ENCODE measurements at regions not wholly inside any gene's neighbourhood (a gene's known extent, or its start where the extent isn't known, plus 50 kb on each side); places are given as distances from the start of the nearest gene placed in this dataset.

DNA sequence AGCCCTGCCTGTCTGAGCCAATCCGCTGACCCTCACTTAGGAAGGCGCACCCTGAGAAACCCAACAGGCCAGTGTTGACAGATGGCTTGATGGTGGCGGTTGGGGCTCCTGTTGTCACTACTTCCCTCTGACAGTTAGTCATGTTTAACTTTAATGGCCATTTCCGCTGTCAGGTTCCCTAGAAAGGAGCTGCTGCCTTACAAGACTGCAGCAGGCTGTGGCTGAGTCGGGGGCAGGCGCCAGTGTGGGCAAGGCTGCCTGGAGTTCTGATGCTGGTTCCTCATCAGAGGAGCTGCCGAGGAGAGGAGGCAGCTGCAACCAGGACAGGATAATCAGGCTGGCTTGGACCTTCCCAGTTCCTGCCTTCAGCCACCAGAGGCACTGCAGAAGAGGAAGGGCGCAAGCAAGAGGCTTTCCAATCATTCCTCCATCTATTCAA, 223.2 kb upstream of the DYNLRB2 start:
- Mint-ChIP-seq H3K27ac (no peak overlapping the region), H3K4me3 (no peak overlapping the region), H3K9me3 (no peaks in the 10 kb centered on the region), H3K27me3 (peaks cover 7% of the 10 kb centered on the region), H3K4me1 (no peaks in the 10 kb centered on the region), H3K36me3 (no peaks in the 10 kb centered on the region)
- no peak for DNase-seq

DNA sequence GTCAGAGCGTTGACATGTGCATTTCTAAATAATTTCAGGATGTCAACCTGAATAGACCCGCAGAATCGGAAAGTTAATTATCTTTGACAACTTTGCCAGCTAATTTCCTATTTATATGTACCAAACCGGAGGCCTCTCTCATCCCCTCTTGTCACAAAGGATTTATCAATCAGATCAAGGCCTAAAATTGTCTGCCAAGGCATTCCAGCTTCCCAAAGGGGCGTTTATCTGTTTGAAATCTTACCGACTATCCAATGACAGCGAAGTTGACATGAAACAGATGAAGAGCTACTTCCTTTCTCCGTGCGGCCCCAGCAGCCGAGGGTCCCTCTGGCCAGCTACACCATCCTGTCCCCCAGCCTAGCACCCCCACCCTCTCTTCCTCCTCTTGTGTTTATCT, 223.7 kb upstream of the DYNLRB2 start:
- H3K27me3 Mint-ChIP-seq = peaks cover 11% of the 10 kb centered on the region
- H3K4me3 Mint-ChIP-seq = no peak overlapping the region
- no peaks in the 10 kb centered on the region for H3K36me3 Mint-ChIP-seq
- DNase-seq = no peak
- no peaks in the 10 kb centered on the region for H3K4me1 Mint-ChIP-seq
- no peak overlapping the region for H3K27ac Mint-ChIP-seq
- H3K9me3 Mint-ChIP-seq = no peaks in the 10 kb centered on the region

DNA sequence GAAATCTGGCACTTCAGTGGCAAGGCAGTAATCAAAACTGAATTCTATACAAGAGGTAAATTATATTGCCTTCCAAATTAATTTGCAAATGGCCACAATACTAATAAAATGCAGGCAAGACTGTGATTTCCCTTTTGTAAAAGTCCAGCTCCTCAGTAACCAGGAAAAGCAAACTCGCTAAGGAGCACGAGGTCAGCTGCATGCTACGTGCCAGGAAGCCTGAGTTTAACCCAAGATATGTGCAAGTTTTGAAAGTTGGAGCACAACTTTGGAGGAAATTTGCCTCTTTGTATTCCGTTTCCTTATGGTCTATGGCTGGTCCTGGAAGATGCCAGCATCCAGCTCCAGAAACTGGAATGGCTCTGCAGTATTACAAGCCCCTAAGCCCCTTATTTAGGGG, 226.8 kb upstream of the DYNLRB2 start:
- Mint-ChIP-seq H3K27me3 (peaks cover 16% of the 10 kb centered on the region), H3K4me3 (no peak overlapping the region), H3K4me1 (no peaks in the 10 kb centered on the region), H3K9me3 (no peaks in the 10 kb centered on the region), H3K36me3 (no peaks in the 10 kb centered on the region), H3K27ac (no peak overlapping the region)
- DNase-seq = no peak

DNA sequence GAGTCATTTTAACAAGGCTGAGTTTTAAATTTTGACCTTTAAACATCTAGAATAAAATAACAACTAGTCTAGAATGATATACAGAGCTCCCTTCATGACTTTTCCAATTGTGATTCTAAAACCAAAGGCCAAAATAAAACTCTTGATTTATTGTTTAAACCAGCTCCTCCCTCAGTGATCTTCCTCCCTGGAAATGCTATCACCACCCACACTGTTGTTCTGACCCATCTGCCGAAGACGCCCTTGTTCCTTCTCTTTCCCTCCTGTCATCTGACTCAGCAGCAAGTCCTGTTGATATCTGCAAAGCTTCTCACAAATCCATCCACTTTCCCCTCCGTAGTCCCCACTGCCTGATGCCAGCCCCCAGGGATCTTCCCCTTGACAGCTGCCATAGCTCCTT, 231.6 kb upstream of the DYNLRB2 start:
- no peak for DNase-seq
- no peaks in the 10 kb centered on the region for H3K4me1 Mint-ChIP-seq
- H3K4me3 Mint-ChIP-seq = no peak overlapping the region
- no peaks in the 10 kb centered on the region for H3K36me3 Mint-ChIP-seq
- H3K9me3 Mint-ChIP-seq = no peaks in the 10 kb centered on the region
- H3K27me3 Mint-ChIP-seq = peaks cover 24% of the 10 kb centered on the region
- H3K27ac Mint-ChIP-seq = no peak overlapping the region

DNA sequence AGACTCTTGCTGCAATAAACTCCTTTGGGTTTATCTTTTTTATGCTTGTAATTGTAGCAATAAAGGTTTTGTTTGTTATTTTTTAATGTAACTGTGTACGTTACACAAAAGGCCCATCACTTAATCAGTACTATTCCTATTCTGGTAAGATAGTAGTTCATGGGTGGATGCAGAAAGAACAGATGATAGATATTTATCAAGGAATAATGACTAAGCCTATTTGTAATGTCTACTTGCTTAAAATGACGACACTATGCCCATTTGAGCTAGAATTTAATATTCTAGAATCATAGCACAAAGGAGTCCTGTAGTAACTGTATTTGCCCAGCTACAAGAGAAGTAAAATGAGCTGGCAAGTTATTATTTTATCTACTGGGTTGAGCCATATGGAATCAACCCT, 235.4 kb upstream of the DYNLRB2 start:
- Mint-ChIP-seq H3K27me3 (peaks cover 25% of the 10 kb centered on the region), H3K36me3 (no peaks in the 10 kb centered on the region), H3K27ac (no peak overlapping the region), H3K4me3 (no peak overlapping the region), H3K9me3 (no peaks in the 10 kb centered on the region), H3K4me1 (no peaks in the 10 kb centered on the region)
- DNase-seq = no peak

DNA sequence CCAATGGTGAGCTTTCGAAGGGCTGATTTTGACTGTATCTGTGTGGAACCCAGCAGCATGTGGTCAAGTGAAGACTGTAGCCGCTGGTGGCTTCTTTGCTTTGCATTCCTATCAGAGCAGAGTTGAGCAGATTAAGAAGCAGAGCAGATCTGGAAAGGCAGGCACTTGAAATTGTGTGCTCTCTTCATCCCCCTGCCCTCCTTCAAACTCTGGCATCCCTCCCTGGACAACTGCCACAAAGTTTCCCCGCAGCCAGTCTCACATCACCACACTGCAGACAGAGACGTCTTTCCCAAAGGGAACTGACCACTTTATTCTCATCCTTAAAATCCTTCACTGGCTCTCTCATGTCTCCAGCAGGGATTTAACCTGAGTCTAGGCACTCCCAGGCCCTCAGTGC, 237.1 kb upstream of the DYNLRB2 start:
- no peak overlapping the region for H3K4me3 Mint-ChIP-seq
- peaks cover 21% of the 10 kb centered on the region for H3K27me3 Mint-ChIP-seq
- H3K36me3 Mint-ChIP-seq = no peaks in the 10 kb centered on the region
- H3K4me1 Mint-ChIP-seq = no peaks in the 10 kb centered on the region
- no peak overlapping the region for H3K27ac Mint-ChIP-seq
- no peak for DNase-seq
- no peaks in the 10 kb centered on the region for H3K9me3 Mint-ChIP-seq

DNA sequence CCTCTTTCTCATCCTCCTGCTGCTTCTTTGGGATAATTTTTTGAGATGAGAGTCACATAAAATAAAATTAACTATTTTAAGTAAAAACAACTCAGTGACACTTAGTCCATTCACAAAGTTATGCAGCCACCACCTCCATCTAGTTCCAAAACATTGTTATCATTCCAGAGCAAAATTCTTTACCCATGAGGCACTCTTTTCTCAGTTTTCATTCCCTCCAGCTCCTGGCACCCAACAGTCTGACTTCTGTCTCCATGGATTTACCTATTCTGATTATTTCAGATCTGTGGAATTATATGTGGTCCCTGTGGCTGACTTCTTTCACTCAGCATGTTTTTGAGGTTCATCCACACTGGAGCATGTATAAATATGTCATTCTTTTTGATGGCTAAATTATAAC, 239.9 kb upstream of the DYNLRB2 start:
- H3K4me3 Mint-ChIP-seq = no peak overlapping the region
- no peaks in the 10 kb centered on the region for H3K36me3 Mint-ChIP-seq
- DNase-seq = no peak
- peaks cover 22% of the 10 kb centered on the region for H3K27me3 Mint-ChIP-seq
- H3K27ac Mint-ChIP-seq = peak overlapping the region; percentile 30
- H3K4me1 Mint-ChIP-seq = no peaks in the 10 kb centered on the region
- H3K9me3 Mint-ChIP-seq = no peaks in the 10 kb centered on the region

DNA sequence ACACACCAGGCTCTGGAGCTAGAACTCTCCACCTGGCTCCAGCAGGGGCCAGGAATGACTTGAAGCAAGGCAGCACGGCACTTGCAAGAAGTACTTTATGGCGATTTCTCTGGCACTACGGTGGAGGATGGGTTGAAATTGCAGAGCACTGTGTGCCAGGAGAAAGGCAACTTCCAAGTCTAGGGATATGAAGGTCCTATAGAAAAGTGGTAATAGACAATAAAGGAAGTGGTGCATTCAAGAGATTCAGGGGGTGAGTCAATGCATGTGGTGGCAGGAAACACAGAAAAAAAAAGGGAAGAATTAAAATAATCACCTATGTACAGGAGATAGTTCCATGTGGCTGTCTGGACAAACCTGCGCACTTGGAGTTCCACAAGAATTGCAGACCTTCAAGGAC, 240.3 kb upstream of the DYNLRB2 start:
- no peak for DNase-seq
- no peaks in the 10 kb centered on the region for H3K9me3 Mint-ChIP-seq
- peaks cover 24% of the 10 kb centered on the region for H3K27me3 Mint-ChIP-seq
- no peak overlapping the region for H3K27ac Mint-ChIP-seq
- no peak overlapping the region for H3K4me3 Mint-ChIP-seq
- H3K4me1 Mint-ChIP-seq = no peaks in the 10 kb centered on the region
- H3K36me3 Mint-ChIP-seq = no peaks in the 10 kb centered on the region

DNA sequence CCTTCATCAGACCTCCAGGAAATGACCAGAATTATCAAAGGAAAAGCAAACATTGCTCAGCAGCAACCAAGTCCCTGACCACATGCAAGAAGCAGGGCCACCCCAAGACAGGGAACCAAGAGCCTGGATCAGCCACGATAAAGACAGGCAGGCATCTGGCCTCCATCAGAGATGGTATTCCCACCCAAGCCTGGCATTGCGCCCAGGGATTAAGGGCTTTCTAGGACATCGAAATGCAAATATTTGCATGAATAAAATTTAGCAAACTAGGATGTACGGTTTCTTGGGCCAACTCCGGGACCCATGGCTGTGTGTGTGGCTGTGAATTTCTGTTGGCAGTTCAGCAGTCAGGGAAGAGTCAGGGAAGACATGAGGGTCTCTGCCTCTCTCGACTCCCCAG, 241.4 kb upstream of the DYNLRB2 start:
- Mint-ChIP-seq H3K36me3 (no peaks in the 10 kb centered on the region), H3K9me3 (no peaks in the 10 kb centered on the region), H3K27ac (no peak overlapping the region), H3K4me1 (no peaks in the 10 kb centered on the region), H3K4me3 (no peak overlapping the region), H3K27me3 (peaks cover 15% of the 10 kb centered on the region)
- DNase-seq = no peak

DNA sequence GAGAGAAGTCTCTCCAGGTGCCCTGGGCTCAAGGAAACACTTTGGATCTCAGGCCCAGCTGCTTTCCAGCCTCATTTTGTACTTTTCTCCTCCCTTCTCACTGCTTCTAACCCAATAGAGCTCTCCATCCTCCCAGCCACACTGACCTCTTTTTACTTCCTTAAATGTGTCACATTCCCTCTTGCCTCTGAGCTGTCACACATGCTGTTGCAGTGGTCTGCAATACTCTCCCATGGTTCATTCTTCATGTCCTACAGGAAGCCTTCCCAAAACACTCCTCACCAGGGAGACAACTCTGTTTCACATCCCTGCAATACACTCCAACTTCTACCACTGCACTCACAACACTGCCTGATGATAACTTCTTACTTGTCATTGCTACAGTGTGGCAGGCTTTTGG, 242.1 kb upstream of the DYNLRB2 start:
- Mint-ChIP-seq H3K9me3 (no peaks in the 10 kb centered on the region), H3K4me3 (no peak overlapping the region), H3K4me1 (no peaks in the 10 kb centered on the region), H3K27me3 (peaks cover 12% of the 10 kb centered on the region), H3K27ac (no peak overlapping the region), H3K36me3 (no peaks in the 10 kb centered on the region)
- DNase-seq = no peak

DNA sequence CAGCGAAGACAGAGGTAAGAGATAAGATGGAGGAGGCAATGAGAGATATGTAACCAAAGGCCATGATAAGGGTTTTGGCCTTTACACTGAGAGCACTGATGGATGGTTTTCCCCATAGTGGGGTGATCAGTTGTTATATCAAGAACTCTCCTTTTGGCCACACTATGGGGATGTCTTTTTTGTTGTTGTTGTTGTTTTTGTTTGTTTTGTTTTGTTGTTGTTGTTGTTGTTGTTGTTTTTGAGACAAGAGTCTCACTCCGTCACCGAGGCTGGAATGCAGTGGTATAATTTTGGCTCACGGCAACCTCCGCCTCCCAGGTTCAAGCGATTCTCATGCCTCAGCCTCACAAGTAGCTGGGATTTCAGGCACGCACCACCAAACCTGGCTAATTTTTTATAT, 244.8 kb upstream of the DYNLRB2 start:
- no peak for DNase-seq

DNA sequence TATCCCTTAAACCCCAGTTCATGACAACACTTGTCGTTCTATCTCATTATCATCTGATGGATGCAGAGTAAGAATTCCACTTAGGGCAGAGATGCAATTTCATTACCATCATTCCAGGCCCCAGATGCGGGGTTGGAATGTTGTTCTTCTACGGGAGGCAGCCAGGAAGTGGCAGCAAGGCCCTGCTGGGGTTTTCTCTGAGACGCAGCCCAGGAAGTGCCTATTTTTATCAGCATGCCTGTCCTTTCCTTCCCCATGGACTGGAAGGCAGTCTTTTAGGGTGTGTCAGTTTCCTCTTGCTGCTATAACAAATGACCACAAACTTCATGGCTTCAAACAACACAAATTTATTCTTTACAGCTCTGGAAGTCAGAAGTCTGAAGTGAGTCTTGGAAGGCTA, 246.6 kb upstream of the DYNLRB2 start:
- Mint-ChIP-seq H3K9me3 (no peaks in the 10 kb centered on the region), H3K27ac (no peak overlapping the region), H3K27me3 (peaks cover 7% of the 10 kb centered on the region), H3K36me3 (no peaks in the 10 kb centered on the region), H3K4me3 (no peak overlapping the region), H3K4me1 (no peaks in the 10 kb centered on the region)
- no peak for DNase-seq

More for the DNA sequence above, 244.8 kb upstream of the DYNLRB2 start:
- Mint-ChIP-seq H3K27ac (no peak overlapping the region), H3K36me3 (no peaks in the 10 kb centered on the region), H3K4me1 (no peaks in the 10 kb centered on the region), H3K9me3 (no peaks in the 10 kb centered on the region), H3K27me3 (peaks cover 3% of the 10 kb centered on the region), H3K4me3 (no peak overlapping the region)

DNA sequence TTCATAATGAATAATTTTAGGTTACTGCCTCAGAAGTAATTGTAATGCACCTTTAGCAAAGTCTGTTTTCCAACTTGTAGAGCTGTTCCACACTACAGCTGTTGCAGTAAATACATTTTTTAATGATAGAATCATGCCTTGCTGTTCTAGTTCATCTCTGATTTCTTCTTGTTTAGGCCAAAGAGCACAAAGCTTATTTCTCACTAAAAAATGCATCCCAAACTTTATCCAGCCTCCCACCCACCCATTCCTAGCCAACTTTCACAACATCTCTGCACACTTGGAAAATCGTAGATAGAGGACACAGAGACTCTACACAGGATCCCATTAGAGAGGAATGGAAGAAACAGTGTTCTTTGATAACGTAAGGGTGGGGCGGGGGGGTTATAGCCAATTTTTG, 252.2 kb upstream of the DYNLRB2 start:
- Mint-ChIP-seq H3K9me3 (no peaks in the 10 kb centered on the region), H3K27me3 (peaks cover 15% of the 10 kb centered on the region), H3K36me3 (no peaks in the 10 kb centered on the region), H3K4me3 (no peak overlapping the region), H3K27ac (no peak overlapping the region), H3K4me1 (no peaks in the 10 kb centered on the region)
- no peak for DNase-seq

DNA sequence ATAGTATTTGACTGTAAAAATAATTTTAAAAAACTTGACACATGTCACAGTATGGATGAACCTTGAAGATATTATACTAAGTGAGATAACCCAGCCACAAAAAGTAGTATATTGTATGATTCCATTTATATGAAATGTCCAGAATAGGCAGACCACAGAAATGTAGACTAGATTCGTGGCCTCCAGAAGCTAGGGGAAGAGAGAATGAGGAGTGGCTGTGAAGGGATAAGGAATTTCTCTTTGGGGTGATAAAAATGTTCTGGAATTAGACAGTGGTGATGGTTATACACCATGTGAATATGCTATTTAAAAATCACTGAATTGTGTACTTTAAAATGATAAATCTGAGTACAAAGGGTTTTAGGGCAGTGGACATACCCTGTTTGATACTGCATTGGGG, 253.1 kb upstream of the DYNLRB2 start:
- Mint-ChIP-seq H3K27me3 (peaks cover 15% of the 10 kb centered on the region), H3K4me1 (no peaks in the 10 kb centered on the region), H3K4me3 (no peak overlapping the region), H3K9me3 (no peaks in the 10 kb centered on the region), H3K27ac (no peak overlapping the region), H3K36me3 (no peaks in the 10 kb centered on the region)
- DNase-seq = no peak

DNA sequence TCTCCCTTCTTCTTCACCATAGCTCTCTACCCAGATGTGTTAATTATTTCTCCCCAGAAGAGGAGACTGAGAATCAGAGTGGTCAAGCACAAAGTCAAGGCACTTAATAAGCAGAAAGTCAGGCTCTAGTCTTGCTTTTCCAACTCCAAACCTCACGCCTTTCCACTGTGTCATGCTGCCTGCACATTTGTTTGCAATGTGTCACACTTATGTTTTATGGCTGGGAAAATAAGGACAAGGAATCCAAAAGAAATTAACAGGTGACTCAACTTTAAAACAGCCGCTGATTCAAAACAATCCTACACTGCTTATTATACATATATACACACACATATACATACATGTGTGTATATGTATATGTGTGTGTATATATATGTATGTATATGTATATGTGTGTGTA, 255.7 kb upstream of the DYNLRB2 start:
- no peaks in the 10 kb centered on the region for H3K36me3 Mint-ChIP-seq
- no peaks in the 10 kb centered on the region for H3K9me3 Mint-ChIP-seq
- no peak for DNase-seq
- H3K27me3 Mint-ChIP-seq = peaks cover 15% of the 10 kb centered on the region
- H3K27ac Mint-ChIP-seq = no peak overlapping the region
- no peaks in the 10 kb centered on the region for H3K4me1 Mint-ChIP-seq
- no peak overlapping the region for H3K4me3 Mint-ChIP-seq

DNA sequence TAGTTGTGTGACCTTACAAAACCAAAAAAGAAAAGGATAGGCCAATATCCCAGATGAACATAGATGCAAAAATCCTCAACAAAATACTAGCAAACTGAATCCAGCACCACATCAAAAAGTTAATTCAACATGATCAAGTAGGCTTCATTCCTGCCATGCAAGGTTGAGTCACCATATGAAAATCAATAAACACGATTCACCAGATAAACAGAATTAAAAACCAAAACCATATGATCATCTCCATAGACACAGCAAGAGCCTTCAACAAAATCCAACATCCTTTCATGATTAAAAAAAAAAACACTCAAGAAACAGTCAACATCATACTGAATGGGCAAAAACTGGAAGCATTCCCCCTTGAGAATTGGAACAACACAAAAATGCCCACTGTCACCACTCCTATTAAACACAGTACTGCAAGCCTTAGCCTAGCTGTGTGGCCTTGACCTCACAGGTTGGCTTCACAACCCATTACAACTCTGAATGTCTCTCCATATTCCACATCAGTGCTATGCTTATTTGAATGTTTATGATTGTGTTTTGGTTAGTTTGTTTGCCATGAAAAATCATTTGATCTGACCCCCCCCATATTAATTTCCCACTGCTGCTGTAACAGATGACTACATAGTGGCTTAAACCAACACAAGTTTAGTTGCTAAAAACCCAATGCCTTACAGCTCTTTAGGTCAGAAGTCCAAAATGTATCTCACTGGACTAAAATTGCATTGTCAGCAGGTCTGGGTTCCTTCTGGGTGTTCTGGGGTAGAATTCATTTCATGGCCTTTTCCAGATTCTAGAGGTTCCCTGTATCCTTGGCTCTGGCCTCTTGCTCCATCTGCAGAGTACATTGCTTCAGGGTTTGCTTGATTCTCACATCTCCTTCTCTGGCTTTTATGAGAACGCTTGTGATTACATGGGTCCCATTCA, 257.1 kb upstream of the DYNLRB2 start:
- Mint-ChIP-seq H3K4me1 (no peaks in the 10 kb centered on the region), H3K36me3 (no peaks in the 10 kb centered on the region), H3K27me3 (peaks cover 9% of the 10 kb centered on the region), H3K4me3 (no peak overlapping the region), H3K27ac (no peak overlapping the region), H3K9me3 (no peaks in the 10 kb centered on the region)
- no peak for DNase-seq
